ENCODE measurements at regions not wholly inside any gene's neighbourhood (a gene's known extent, or its start where the extent isn't known, plus 50 kb on each side); places are given as distances from the start of the nearest gene placed in this dataset.

DNA sequence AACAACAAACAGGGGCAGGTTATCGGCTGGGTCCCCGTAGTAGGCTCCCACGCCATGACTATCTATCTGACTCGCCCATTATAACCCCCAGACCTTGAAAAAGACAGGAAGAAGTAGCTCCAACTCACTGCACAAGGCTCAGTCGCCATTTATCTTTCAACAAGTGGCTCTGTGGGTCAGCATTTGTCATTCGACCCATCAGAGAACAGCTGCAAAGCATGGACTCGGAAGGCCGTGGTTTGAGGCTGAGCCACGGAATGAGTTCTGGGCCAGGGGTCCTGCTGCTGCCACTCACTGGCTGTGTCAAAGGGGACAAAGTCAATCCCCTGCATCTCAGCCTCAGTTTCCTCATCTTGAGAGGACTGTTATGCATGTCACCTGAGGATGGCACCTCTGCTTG is 131.0 kb downstream of the DMRTA2 start:
- no peak for TF ChIP-seq CTCF (IDR thresholded peaks at IDR 0.05; ENCODE audit: low read length)
- no peak for TF ChIP-seq EZH2 (IDR thresholded peaks at IDR 0.05; ENCODE audit: borderline replicate concordance, low read length)
- H3K9me2 ChIP-seq (ENCODE audit: low read depth, low read length) = no peaks in the 10 kb centered on the region

DNA sequence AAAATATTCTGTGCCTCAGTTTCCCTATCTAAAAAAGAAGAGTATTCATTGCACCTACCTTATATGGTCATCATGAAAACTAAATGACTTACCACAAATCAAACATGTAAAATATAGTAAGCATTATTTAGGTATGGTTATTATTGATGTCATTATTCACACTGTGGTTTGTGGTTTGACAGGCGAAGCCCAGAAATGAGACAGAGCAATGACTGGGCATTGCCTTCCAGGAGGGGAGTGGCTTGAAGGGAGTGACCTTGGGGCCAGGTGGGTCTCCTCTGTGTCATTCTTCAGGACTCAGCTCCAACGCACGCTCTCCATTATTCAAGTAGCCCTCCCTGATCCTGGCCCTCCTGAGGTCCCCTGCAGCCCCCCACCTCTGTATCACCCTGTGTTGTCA is 133.7 kb downstream of the DMRTA2 start:
- H3K4me3 ChIP-seq (ENCODE audit: low read depth, low read length, poor library complexity, severe bottlenecking) = no peak overlapping the region
- H3K9me2 ChIP-seq (ENCODE audit: low read depth, low read length) = no peaks in the 10 kb centered on the region
- no peak overlapping the region for H3K9ac ChIP-seq (ENCODE audit: low read length)
- H3K4me2 ChIP-seq (ENCODE audit: low read length) = no peak overlapping the region
- no peaks in the 10 kb centered on the region for H3K9me3 ChIP-seq (ENCODE audit: low read length)
- no peaks in the 10 kb centered on the region for H3K27me3 ChIP-seq (ENCODE audit: insufficient read depth, low read length)
- H2AFZ ChIP-seq (ENCODE audit: low read length) = no peak overlapping the region
- no peaks in the 10 kb centered on the region for H4K20me1 ChIP-seq (ENCODE audit: insufficient read depth, low read length)
- no peaks in the 10 kb centered on the region for H3K4me1 ChIP-seq (ENCODE audit: insufficient read depth, low read length, severe bottlenecking)
- no peaks in the 10 kb centered on the region for H3F3A ChIP-seq (ENCODE audit: insufficient read depth, low read length)
- H3K79me2 ChIP-seq (ENCODE audit: insufficient read depth, low read length) = no peaks in the 10 kb centered on the region
- H3K27ac ChIP-seq (ENCODE audit: low read depth, low read length, poor library complexity, severe bottlenecking) = no peak overlapping the region
- TF ChIP-seq EZH2 (IDR thresholded peaks at IDR 0.05; ENCODE audit: borderline replicate concordance, low read length) (no peak), CTCF (IDR thresholded peaks at IDR 0.05; ENCODE audit: low read length) (no peak)
- no peaks in the 10 kb centered on the region for H3K36me3 ChIP-seq (ENCODE audit: insufficient read depth, low read length)

More for the DNA sequence above, 131.0 kb downstream of the DMRTA2 start:
- H3F3A ChIP-seq (ENCODE audit: insufficient read depth, low read length) = no peaks in the 10 kb centered on the region
- H3K36me3 ChIP-seq (ENCODE audit: insufficient read depth, low read length) = no peaks in the 10 kb centered on the region
- no peaks in the 10 kb centered on the region for H3K79me2 ChIP-seq (ENCODE audit: insufficient read depth, low read length)
- H4K20me1 ChIP-seq (ENCODE audit: insufficient read depth, low read length) = no peaks in the 10 kb centered on the region
- no peaks in the 10 kb centered on the region for H3K27me3 ChIP-seq (ENCODE audit: insufficient read depth, low read length)
- no peaks in the 10 kb centered on the region for H3K9me3 ChIP-seq (ENCODE audit: low read length)
- no peak overlapping the region for H3K27ac ChIP-seq (ENCODE audit: low read depth, low read length, poor library complexity, severe bottlenecking)
- no peaks in the 10 kb centered on the region for H3K4me1 ChIP-seq (ENCODE audit: insufficient read depth, low read length, severe bottlenecking)
- H3K9ac ChIP-seq (ENCODE audit: low read length) = no peak overlapping the region
- H3K4me2 ChIP-seq (ENCODE audit: low read length) = no peak overlapping the region
- no peak overlapping the region for H2AFZ ChIP-seq (ENCODE audit: low read length)
- no peak overlapping the region for H3K4me3 ChIP-seq (ENCODE audit: low read depth, low read length, poor library complexity, severe bottlenecking)

DNA sequence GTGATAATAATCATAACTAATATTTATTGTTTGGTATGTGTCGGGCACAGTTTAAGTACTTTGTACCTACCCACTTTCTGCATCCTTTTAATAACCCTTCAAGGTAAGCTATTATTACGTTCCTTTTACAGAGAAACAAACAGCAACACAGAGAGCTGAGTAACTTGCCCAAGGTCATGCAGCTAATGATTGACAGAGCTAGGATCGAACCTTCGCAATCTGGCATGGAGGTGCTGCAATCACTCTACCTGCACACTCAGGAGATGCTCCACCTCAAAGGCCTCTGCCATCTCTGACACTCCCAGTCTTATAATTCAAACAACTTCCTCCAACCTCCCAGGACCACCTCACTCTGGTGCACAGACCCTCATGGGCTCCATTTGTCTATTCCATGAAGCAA is 137.2 kb downstream of the DMRTA2 start:
- Histone ChIP-seq H3K9ac (ENCODE audit: low read length) (no peak overlapping the region), H4K20me1 (ENCODE audit: insufficient read depth, low read length) (no peaks in the 10 kb centered on the region), H3K27me3 (ENCODE audit: insufficient read depth, low read length) (no peaks in the 10 kb centered on the region), H3K9me2 (ENCODE audit: low read depth, low read length) (no peaks in the 10 kb centered on the region), H3K9me3 (ENCODE audit: low read length) (no peaks in the 10 kb centered on the region), H3K4me2 (ENCODE audit: low read length) (no peak overlapping the region), H3K4me1 (ENCODE audit: insufficient read depth, low read length, severe bottlenecking) (no peaks in the 10 kb centered on the region), H3K79me2 (ENCODE audit: insufficient read depth, low read length) (no peaks in the 10 kb centered on the region), H3F3A (ENCODE audit: insufficient read depth, low read length) (no peaks in the 10 kb centered on the region), H3K27ac (ENCODE audit: low read depth, low read length, poor library complexity, severe bottlenecking) (no peak overlapping the region), H3K36me3 (ENCODE audit: insufficient read depth, low read length) (no peaks in the 10 kb centered on the region), H3K4me3 (ENCODE audit: low read depth, low read length, poor library complexity, severe bottlenecking) (no peak overlapping the region), H2AFZ (ENCODE audit: low read length) (no peak overlapping the region)
- TF ChIP-seq EZH2 (IDR thresholded peaks at IDR 0.05; ENCODE audit: borderline replicate concordance, low read length) = no peak
- TF ChIP-seq CTCF (IDR thresholded peaks at IDR 0.05; ENCODE audit: low read length) = no peak
